ENCODE measurements at regions not wholly inside any gene's neighbourhood (a gene's known extent, or its start where the extent isn't known, plus 50 kb on each side); places are given as distances from the start of the nearest gene placed in this dataset.

GRCh38 chr9:20291201-20291600 is 331.1 kb downstream of the MLLT3 start:
- FAIRE-seq: no peak

DNA sequence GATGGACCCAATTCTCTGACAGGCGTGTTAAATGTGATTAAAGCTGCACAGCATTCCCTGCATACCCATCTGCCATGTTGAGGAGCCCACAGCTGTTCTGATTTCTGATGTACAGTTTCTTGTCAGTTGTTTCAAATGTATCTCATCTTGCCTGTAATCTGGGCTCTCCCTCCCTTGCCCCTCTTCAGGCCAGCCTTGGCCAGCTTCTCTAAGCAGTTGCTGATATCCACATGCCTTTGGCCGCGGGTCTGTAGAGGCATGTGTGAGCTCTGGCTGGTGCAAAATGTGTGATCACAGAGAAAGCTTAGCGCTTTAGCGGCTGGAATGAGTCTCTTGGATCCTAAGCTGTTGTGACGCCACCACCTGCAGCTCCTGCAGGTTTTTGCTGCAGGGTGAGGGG is 332.0 kb downstream of the MLLT3 start:
- FAIRE-seq: no peak

DNA sequence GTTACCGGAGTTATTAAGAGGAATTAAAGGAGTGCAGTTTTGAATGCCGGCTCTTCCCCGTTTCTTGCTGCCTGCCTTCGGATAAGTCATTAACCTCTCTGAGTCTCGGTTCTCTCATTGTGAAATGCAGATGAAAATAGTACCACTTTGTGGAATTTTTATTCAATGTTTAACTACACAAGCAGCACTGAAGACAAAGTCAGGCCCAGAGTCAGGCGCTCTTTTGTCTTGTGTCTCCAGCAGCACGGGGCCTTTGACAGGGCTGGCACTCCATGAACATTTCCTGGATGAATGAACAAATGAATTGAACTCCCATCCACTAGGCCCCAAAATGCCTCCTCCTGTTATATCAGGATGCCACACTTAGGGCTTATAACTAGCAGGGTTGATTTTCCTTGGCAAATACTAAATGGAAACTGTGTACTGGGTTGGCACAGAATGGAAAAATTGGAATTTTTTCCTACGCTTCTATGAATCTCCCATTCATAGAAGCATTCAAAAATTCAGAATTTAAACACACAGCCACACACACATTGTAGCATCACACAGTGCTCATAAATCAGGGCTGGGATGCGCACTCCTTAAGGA is 332.8 kb downstream of the MLLT3 start:
- FAIRE-seq: no peak

GRCh38 chr9:20286969-20287368 is 335.3 kb downstream of the MLLT3 start:
- no peak for FAIRE-seq

- FAIRE-seq: no peak
Observed at GRCh38 chr9:20286154-20286700, 336.1 kb downstream of the MLLT3 start.

- FAIRE-seq: no peak
Observed at GRCh38 chr9:20284601-20285289, 337.6 kb downstream of the MLLT3 start.

DNA sequence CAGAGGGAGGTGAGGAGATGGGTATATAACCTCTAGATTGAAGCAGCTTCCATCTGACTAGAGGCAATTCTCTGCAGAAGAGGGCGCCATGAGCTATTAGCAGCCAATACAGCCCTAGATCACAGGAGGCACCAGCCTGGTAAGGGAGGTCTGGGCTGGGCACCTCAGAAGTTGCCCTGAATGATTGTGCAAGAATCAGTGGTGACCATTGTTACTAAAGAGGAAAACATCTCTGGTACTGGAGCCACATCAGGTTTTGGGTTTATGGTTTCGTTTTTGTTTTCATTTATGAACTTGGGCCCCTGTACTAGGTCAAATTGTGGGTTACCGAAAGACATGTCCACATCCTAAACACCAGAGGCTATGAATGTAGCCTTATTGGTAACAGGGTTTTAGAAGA is 342.0 kb downstream of the MLLT3 start:
- no peak for FAIRE-seq

DNA sequence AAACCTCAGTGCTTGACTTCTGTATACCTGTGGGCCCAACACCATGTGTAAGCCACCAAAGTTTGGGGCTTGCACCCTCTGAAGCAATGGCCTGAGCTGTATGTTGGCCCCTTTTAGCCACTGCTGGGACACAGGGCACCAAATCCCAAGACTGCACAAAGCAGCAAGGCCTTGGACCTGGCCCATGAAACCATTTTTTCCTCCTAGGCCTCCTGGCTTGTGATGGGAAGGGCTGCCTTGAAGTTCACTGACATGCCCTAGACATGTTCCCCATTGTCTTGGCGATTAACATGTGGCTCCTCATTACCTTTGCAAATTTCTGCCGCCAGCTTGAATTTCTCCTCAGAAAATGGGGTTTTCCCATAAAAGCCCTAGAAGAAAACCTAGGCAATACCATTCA is 345.5 kb downstream of the MLLT3 start:
- no peak for FAIRE-seq

- no peak for FAIRE-seq
Observed at GRCh38 chr9:20271723-20272122, 350.6 kb downstream of the MLLT3 start.

DNA sequence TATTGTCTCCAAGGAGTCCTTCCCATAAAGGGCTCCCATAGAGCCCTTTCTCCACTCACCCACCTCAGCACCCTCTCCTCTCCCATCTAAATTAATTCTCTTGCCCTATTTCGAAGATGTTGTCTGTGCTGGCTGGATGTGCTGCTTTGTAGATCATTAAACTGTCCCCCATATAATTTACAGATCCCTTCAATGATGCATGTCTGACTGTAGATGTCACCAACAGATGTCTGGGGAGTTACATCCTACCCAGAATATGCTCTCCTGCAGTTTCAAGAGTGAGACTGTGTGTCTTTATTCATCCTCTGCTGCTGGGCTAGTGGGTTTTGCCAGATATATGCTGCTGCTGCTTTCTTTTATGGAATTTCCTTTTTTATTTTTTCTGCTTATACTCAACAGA is 351.2 kb downstream of the MLLT3 start:
- no peak for FAIRE-seq

- FAIRE-seq: no peak
Observed at GRCh38 chr9:20270161-20270560, 352.1 kb downstream of the MLLT3 start.

- no peak for FAIRE-seq
Observed at GRCh38 chr9:20269620-20270019, 352.7 kb downstream of the MLLT3 start.

DNA sequence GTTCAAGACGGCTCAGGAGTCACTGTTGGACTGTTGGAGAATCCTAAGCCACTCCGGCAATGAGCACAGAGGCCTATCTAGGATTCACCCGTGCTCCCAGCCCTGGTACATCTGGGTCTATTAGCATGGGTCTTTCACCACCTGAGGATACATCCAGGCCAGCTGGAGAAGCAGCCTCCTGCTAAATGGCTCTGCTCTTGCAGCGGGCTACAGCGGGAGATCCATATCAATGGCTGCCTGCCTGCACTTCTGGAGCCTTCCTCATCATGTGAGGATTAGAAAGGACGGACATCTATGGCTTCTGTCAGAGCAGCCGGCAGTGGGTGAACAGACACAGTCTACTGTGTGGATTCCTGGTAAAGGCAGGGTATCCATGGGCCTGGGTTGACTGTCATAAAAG is 357.4 kb downstream of the MLLT3 start:
- no peak for FAIRE-seq

GRCh38 chr9:20262611-20263010 is 359.7 kb downstream of the MLLT3 start:
- FAIRE-seq: no peak

GRCh38 chr9:20256284-20256948 is 365.9 kb downstream of the MLLT3 start:
- no peak for FAIRE-seq

- no peak for FAIRE-seq
Observed at GRCh38 chr9:20255052-20255451, 367.2 kb downstream of the MLLT3 start.

DNA sequence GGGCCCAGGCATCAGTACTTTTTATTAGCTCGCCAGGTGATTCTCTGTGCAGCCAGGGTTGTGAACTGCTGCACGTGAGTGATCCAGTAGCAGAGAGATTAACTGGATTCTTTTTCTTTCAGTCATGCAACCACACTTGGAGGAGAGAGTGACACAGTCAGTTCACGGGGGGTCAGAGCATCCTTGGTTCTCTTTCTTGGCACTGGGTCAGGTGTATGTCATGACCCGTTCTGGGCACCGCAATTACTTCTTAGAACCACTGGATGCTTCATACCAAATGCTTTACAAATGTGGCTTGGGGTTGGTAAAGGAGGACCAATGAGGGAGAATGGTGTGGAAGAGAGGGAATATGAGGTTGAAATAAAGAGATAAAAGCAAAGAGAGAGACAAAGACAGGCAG is 368.7 kb downstream of the MLLT3 start:
- no peak for FAIRE-seq

DNA sequence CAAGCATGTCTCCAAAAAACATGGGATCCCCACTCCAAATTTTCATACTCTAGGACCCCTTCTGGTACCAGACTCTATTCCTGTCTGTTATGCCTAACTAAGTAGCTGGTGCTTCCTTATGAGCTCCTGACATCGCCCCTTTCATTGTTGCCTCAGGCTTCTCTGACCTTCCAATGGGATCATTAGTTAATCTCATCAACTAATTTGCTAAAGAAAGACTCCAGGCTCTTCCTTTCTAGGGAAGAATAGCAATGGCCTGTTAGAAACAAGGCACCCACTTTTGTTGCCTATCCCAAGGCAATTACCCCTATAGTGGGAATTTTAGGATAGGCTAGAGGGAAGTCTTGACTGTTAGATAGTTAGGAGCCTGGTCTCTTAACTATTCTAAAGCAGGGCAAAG is 369.5 kb downstream of the MLLT3 start:
- no peak for FAIRE-seq

DNA sequence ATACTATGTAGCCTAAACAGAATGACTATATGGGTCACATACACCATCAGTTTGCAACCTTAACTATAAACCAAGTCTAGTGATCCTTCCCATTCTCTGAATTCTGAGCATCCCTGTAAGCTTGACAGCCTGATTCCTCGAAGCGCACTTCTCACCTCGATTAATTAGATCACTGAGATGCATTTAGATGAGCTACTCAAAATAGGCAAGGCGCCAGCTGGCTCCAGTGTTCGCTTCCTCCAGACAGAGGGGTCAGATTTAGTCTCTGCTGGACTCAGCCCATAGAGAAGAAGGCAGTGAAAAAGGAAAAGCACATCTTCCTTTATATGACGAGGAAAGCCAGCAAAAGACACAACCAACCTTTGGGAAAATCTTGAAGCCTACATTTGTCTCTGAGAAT is 371.5 kb downstream of the MLLT3 start:
- FAIRE-seq: no peak

- no peak for FAIRE-seq
Observed at GRCh38 chr9:20244271-20244670, 378.0 kb downstream of the MLLT3 start.

DNA sequence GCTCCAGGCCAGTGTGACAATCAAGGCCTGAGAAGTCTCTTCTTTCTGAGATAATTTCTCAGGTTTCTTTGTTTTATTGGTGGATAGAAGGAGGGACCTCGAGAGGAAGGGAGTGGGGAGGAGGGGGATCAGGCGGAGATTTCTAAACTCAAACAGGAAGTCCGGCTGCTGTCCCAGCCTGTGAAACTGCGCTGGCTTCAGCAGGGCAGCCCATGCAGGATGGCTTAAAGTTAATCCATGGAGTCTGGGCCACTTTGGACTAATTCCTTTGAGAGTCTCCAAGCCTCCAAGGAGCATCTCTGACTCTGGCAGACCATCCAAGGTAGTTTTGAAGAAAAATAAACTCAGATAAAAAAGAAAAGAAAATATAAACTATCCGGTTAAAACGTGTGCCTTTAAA is 378.5 kb downstream of the MLLT3 start:
- FAIRE-seq: no peak

GRCh38 chr9:20242510-20243189 is 379.6 kb downstream of the MLLT3 start:
- FAIRE-seq: no peak

- FAIRE-seq: no peak
Observed at GRCh38 chr9:20240498-20240897, 381.8 kb downstream of the MLLT3 start.

GRCh38 chr9:20238921-20239320 is 383.4 kb downstream of the MLLT3 start:
- no peak for FAIRE-seq
